HepG2 (cell line): ENCODE measurements at regions not wholly inside any gene's neighbourhood (a gene's known extent, or its start where the extent isn't known, plus 50 kb on each side); places are given as distances from the start of the nearest gene placed in this dataset.

ENCODE experiments used
- ARNTL ChIP-seq: sonication (generic); formaldehyde crosslinking; IDR thresholded peaks from 2 replicates; pipeline ENCODE4 v1.4.0; 2020; ENCODE audit warnings: mild to moderate bottlenecking, missing genetic modification reagents
- NFRKB ChIP-seq: fragments of 450-650 bp; IDR thresholded peaks from 2 replicates; pipeline ENCODE4 v1.6.1; 2017
- PBX3 ChIP-seq: sonication (generic); formaldehyde crosslinking; IDR thresholded peaks from 2 replicates; pipeline ENCODE4 v1.8.1; 2023; ENCODE audit warnings: missing genetic modification reagents, inconsistent platforms, borderline replicate concordance
- RAD51 ChIP-seq: fragments of 450-650 bp; IDR thresholded peaks from 2 replicates; pipeline ENCODE4 v1.6.1; 2016; ENCODE audit warnings: borderline replicate concordance
- RCOR2 ChIP-seq: IDR thresholded peaks from 2 replicates; pipeline ENCODE4 v1.6.1; 2016; ENCODE audit warnings: missing biosample characterization, missing genetic modification reagents
- ZNF619 ChIP-seq: sonication (generic); formaldehyde crosslinking; IDR thresholded peaks from 2 replicates; pipeline ENCODE4 v1.4.0; 2020; ENCODE audit warnings: mild to moderate bottlenecking, missing genetic modification reagents
- ZNF660 ChIP-seq: sonication (generic); formaldehyde crosslinking; IDR thresholded peaks from 2 replicates; pipeline ENCODE4 v1.5.1; 2020; ENCODE audit warnings: mild to moderate bottlenecking, low read depth, missing genetic modification reagents, borderline replicate concordance
- ZNF747 ChIP-seq: sonication (generic); formaldehyde crosslinking; IDR thresholded peaks from 2 replicates; pipeline ENCODE4 v1.8.1; 2023; ENCODE audit warnings: missing genetic modification reagents, mild to moderate bottlenecking, borderline replicate concordance
- TF ChIP-seq, protein P1 (sequence below): sonication (generic); formaldehyde crosslinking; IDR thresholded peaks from 2 replicates; pipeline ENCODE4 v1.5.0; 2020; ENCODE audit warnings: mild to moderate bottlenecking, missing genetic modification reagents, moderate library complexity
- TF ChIP-seq, protein P2 (sequence below): sonication (generic); formaldehyde crosslinking; IDR thresholded peaks from 2 replicates; pipeline ENCODE4 v1.8.0; 2022; ENCODE audit warnings: mild to moderate bottlenecking, missing genetic modification reagents; ENCODE audit not compliant: insufficient replicate concordance

- TF ChIP-seq, protein P1, sequence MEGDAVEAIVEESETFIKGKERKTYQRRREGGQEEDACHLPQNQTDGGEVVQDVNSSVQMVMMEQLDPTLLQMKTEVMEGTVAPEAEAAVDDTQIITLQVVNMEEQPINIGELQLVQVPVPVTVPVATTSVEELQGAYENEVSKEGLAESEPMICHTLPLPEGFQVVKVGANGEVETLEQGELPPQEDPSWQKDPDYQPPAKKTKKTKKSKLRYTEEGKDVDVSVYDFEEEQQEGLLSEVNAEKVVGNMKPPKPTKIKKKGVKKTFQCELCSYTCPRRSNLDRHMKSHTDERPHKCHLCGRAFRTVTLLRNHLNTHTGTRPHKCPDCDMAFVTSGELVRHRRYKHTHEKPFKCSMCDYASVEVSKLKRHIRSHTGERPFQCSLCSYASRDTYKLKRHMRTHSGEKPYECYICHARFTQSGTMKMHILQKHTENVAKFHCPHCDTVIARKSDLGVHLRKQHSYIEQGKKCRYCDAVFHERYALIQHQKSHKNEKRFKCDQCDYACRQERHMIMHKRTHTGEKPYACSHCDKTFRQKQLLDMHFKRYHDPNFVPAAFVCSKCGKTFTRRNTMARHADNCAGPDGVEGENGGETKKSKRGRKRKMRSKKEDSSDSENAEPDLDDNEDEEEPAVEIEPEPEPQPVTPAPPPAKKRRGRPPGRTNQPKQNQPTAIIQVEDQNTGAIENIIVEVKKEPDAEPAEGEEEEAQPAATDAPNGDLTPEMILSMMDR (CRISPR knock-in tag) = no peak
- TF ChIP-seq NFRKB = no peak
- TF ChIP-seq ZNF660 (CRISPR knock-in tag) = no peak
- TF ChIP-seq ARNTL (CRISPR knock-in tag) = no peak
- no peak for TF ChIP-seq PBX3
- TF ChIP-seq, protein P2, sequence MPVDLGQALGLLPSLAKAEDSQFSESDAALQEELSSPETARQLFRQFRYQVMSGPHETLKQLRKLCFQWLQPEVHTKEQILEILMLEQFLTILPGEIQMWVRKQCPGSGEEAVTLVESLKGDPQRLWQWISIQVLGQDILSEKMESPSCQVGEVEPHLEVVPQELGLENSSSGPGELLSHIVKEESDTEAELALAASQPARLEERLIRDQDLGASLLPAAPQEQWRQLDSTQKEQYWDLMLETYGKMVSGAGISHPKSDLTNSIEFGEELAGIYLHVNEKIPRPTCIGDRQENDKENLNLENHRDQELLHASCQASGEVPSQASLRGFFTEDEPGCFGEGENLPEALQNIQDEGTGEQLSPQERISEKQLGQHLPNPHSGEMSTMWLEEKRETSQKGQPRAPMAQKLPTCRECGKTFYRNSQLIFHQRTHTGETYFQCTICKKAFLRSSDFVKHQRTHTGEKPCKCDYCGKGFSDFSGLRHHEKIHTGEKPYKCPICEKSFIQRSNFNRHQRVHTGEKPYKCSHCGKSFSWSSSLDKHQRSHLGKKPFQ = no peak
- no peak for TF ChIP-seq RAD51
- TF ChIP-seq ZNF619 (CRISPR knock-in tag) = no peak
- no peak for TF ChIP-seq ZNF747 (CRISPR knock-in tag)
- no peak for TF ChIP-seq RCOR2 (CRISPR knock-in tag)
Observed at GRCh38 chr18:57989536-57989935, 54.5 kb upstream of the NEDD4L start.
